ENCODE measurements at regions not wholly inside any gene's neighbourhood (a gene's known extent, or its start where the extent isn't known, plus 50 kb on each side); places are given as distances from the start of the nearest gene placed in this dataset.
"Not testable (repeated sequence)": the region's sequence is repeated elsewhere in the genome, so short reads cannot be mapped to it uniquely, and the experiment has no call there.

GRCh38 chr21:6363591-6363990, 4157.8 kb upstream of the TPTE start:
- H3K27ac ChIP-seq; H3K4me1 ChIP-seq; H3K27me3 ChIP-seq; H3K4me3 ChIP-seq; DNase-seq; H3K36me3 ChIP-seq; H3K9me3 ChIP-seq (replicated peaks): not testable (repeated sequence)

GRCh38 chr21:6368824-6369223, 4152.6 kb upstream of the TPTE start:
- H3K36me3 ChIP-seq; H3K9me3 ChIP-seq (replicated peaks); H3K27ac ChIP-seq; H3K4me3 ChIP-seq; H3K4me1 ChIP-seq; H3K27me3 ChIP-seq: not testable (repeated sequence)
- DNase-seq = peak in 1 of 2 experiments; percentile 7

GRCh38 chr21:6373253-6373652, 4148.1 kb upstream of the TPTE start:
- H3K9me3 ChIP-seq (replicated peaks); DNase-seq; H3K4me1 ChIP-seq; H3K4me3 ChIP-seq; H3K27ac ChIP-seq; H3K27me3 ChIP-seq; H3K36me3 ChIP-seq: not testable (repeated sequence)

GRCh38 chr21:6374232-6374631, 4147.2 kb upstream of the TPTE start:
- not testable (repeated sequence) for H3K9me3 ChIP-seq (replicated peaks); DNase-seq; H3K36me3 ChIP-seq; H3K4me3 ChIP-seq; H3K27me3 ChIP-seq; H3K4me1 ChIP-seq; H3K27ac ChIP-seq

- not testable (repeated sequence) for H3K27me3 ChIP-seq; H3K9me3 ChIP-seq (replicated peaks); H3K27ac ChIP-seq; DNase-seq; H3K36me3 ChIP-seq; H3K4me1 ChIP-seq; H3K4me3 ChIP-seq
Measured at GRCh38 chr21:6374926-6375325, 4146.5 kb upstream of the TPTE start.

- H3K9me3 ChIP-seq (replicated peaks); H3K4me1 ChIP-seq; H3K27ac ChIP-seq; DNase-seq; H3K4me3 ChIP-seq; H3K36me3 ChIP-seq; H3K27me3 ChIP-seq: not testable (repeated sequence)
Measured at GRCh38 chr21:6375776-6376175, 4145.6 kb upstream of the TPTE start.

GRCh38 chr21:6376321-6377070, 4144.9 kb upstream of the TPTE start:
- not testable (repeated sequence) for H3K4me3 ChIP-seq; H3K4me1 ChIP-seq; H3K27me3 ChIP-seq; H3K36me3 ChIP-seq; H3K9me3 ChIP-seq (replicated peaks); H3K27ac ChIP-seq; DNase-seq

Measured in SJCRH30 (cell line).